ACHN (cell line): ENCODE measurements at regions not wholly inside any gene's neighbourhood (a gene's known extent, or its start where the extent isn't known, plus 50 kb on each side); places are given as distances from the start of the nearest gene placed in this dataset.

ENCODE experiments used
- DNase-seq: peaks from one replicate; pipeline ENCODE4 v3.0.0-alpha.2; 2015
- in situ Hi-C: cut with HindIII; loops from 2 replicates; pipeline ENCODE4 v1.10.0; 2017; ENCODE audit warnings: low sequenced_read_pairs, low pct_ligation_motif_present, low pct_unique_long_range_greater_than_20kb

DNA sequence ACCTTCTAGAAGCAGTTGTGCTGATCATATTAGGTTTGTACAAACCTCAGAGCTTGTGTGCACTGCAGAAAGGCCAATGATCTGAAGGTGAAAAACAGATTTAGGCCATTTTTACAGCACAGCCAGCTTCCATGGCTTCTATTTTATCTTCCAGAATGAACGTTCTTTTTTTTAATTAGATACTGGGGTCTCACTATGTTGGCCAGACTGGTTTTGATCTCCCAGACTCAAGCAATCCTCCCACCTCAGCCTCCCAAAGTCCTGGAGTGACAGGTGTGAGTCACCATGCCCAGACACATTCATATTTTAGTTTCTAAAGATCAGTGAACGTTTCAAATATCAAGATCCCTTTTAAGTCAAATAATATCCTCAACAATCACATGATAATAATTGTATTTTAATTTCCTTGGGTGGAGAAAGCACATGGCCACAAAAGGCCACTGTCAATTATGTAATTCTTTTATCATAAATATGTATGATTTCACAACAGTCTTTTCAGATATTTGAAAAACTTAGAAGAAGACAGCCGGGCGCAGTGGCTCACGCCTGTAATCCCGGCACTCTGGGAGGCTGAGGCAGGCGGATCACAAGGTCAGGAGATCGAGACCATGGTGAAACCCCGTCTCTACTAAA is 326.7 kb upstream of the JARID2 start:
- DNase-seq = no peak
- in situ Hi-C loops = no loop called here

DNA sequence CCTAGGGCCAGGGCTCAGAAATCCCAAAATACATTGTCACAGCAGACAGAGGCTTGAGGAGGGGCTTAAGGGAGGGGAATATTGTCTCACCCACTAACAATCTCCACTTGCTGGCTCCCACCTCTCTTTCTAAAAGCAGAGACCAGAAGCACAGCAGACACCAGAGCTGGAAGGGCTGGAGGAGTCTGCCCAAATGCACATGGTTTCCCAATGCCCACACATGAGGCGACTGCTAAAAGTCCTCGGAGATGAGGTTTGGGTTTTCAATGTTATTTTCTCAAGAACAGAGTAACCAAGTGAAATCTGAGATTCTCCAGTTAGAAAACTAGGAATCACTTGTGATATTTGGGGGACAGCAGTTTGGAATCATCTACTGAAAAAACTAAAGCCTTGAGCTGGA is 325.6 kb upstream of the JARID2 start:
- in situ Hi-C loops = no loop called here
- no peak for DNase-seq

DNA sequence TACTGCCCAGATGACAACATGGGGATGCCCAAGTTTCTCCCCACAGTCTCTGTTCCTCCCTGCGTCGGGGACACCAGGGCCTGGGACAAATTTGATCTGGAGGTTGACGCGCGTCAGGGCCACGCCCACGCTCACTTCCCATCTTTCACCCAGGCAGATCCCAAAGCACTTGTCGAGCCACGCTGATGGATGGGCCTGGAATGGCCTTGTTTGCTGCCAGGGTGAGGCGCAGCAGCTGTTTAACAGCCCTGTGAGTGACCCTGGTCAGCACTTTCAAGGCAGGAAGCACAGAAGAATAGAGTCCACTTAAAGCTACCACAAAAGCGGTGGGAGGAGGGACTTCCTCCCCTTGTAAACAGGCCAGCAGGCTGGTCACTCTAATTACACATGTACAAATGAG is 324.7 kb upstream of the JARID2 start:
- no peak for DNase-seq
- in situ Hi-C loops = no loop called here

DNA sequence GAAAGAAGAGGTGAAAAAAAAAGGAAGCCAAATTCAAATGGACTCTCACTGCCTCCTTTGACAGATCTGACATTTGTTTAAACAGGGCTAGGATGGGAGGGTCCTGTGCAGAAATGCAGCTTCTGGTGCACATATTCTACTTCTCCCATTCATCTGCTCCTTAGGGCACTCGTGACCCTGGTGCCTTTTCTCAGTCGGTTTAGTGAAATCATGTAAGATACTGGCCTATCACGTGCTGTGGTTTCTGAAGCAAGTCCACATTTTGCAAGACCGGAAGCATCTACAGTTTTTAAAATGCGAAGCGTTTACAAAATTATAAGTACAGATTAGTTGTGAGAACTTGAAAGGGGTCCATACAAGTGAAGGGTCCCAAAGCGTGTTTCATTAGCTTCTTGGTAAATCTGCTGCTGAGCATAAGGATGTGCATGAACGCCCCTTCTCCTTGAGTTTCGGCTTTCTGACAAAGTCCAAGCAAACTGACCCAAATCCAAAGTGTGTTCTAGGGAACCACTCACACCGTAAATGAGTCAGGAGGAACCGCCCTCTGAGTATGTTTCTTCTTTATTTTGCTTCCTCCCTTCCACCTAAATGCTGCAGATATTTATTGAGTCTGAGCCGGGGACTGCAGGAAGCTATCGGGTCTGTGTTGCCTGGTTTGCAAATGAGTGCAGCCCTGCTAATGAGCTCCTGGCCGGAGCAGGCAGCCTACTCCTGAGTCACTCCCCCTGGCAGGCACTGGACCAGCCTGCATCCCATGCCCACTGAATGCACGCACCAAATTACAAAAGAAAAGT is 323.8 kb upstream of the JARID2 start:
- in situ Hi-C loops = no loop called here
- no peak for DNase-seq

DNA sequence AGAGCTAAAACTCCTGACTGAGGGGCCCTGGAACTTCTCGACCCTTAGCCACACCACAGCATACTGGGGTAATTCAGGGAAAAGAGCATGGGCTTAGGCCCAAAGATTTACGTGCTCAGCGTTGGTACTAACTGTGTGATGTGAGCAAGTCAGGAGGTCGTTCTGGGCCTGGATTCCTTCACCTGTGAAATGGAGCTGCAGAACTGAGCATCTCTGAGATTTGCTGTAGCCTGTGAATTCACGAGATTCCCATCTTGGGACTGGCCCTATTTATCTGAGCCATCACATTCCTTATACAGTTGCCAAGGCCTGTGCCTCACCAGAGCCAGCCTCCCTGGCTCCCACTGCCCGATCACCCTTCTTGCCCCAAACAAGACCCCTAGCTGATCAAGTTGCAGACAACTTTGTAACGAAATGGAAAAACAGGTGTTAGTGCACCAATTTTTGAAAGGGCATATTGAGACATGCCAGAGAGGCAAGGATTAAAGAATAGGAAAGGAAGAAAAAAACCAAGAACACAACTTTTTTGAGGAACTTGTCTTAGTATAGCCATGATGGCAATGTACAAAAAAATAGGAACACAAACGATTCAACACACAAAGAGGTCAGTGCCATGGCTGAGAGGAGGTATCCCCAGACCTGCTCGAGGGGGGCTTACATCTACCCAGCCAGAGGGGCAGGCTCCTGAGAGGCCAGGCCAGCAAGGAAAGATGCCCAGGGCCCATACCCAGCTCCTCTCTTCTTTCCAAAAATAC is 323.0 kb upstream of the JARID2 start:
- DNase-seq = no peak
- in situ Hi-C loops = no loop called here

DNA sequence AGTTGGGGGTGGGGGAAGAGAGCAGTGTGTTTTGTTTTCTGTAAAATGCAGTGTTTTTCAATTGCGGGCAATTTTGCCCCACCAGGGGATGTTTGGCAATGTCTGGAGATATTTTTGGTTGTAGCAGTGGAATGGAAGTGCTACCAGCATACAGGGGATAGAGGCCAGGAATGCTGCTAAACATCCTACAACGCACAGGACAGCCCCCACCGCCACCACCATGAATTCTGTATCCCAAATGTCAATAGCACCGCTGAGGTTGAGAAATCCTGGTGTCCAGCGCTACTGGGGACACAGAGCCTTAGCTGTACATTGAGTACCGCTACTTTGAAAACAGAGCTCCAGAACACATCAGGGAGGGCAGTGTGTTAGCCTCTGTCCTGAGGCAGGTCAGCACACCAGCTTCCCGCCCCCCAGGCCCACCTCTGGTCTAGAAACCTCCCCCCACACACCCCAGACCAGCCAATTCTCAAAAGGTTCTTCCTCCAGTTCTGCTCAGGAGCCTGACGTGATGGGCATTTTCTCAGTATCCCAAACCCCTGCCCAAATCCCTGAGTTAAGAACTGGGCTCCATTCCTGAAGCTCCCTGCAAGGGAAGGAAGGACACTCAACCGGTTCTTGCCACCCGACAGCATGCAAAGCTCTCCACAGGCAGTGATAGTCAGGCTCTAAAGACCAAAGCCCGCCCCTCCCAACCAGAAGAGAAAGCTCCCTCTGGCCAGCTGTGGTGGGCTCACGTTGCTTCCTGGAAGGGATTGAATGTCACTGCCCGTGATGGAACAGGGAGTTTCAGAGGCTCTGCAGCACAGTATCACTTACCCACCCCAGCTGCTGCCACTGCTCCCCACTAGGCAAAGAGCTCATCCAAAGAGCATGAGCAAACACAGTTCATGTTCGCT is 321.5 kb upstream of the JARID2 start:
- in situ Hi-C loops = no loop called here
- no peak for DNase-seq

DNA sequence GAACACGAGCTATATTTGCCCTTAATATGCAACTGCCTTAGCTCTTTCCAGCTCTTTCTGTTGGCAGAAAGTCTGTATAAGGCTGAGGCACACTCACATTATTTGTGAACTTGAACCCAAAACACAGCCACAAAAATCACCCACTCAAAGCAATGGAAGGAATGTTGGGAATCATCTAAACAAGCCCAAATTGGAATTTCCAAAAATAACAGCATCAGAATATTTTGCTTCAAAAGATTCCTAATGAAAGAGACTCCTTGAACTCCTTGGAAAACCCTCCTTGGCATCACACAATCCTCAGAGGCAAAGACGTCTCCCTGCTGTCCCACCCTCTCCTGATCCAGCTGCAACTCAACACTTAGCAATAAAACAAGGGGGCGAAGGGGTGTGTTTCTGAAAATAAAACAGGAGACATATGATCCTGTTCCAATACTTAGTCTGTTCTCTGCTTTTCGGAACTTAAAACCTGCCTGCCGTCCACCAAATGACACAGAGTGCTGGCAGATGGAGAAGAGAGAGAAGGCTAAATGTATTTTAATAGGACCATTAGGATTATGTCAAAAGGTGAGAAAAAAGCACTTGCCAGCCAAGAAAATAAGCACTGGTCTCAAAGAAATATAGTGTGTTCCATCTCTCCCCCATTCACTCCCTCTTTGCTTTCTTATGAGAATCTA is 320.7 kb upstream of the JARID2 start:
- in situ Hi-C loops = no loop called here
- no peak for DNase-seq

DNA sequence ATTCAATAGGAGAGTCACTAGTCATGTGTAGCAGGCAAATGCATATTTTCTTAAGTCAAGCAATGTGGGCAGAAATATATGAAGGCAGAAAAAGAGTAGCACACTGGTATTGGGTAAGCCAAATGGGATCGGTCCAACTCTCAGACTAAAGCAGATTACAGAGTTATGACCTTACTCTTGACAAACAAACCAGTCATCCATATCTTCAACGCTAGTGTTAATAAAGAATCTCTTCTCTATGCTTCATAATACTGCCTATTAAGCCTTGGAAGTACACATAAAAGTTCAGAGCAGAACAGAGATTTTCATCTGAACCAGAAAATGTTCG is 320.2 kb upstream of the JARID2 start:
- in situ Hi-C loops = no loop called here
- no peak for DNase-seq

DNA sequence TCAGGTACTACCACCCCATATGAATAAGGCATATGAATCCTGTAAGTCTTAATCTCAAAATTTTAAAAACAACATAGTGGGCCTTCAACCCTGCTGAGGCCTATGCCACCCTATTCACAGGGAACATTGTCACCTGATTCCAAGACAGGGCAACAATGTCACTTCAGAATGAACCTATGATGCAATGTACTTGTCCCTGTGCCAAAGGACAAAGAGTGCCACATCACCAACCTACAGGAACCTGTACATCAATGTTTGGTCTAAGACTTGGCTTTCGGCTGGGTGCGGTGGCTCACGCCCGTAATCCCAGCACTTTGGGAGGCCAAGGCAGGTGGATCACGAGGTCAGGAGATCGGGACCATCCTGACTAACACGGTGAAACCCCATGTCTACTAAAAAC is 318.5 kb upstream of the JARID2 start:
- DNase-seq = no peak

DNA sequence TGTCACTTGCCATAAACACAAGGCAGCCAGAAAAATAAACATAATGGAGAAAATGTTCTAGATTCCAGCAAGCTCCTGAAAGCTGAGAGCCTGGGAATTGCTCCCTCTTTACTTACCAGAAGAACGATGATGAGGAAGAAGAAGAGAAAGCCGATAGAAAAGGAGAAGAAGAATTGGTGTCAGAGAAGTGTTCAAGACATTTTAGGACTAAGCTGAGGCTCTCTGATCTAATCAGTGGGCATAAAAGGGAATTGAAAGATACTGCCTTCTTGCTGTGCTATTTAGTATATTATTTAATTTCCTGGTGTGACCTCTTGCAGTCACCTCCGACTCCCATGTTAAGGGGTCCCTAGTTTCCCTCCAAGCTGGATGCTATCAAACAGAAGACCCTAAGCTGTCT is 316.6 kb upstream of the JARID2 start:
- DNase-seq = no peak
- in situ Hi-C loops = no loop called here

More for the DNA sequence above, 318.5 kb upstream of the JARID2 start:
- in situ Hi-C loops = no loop called here

DNA sequence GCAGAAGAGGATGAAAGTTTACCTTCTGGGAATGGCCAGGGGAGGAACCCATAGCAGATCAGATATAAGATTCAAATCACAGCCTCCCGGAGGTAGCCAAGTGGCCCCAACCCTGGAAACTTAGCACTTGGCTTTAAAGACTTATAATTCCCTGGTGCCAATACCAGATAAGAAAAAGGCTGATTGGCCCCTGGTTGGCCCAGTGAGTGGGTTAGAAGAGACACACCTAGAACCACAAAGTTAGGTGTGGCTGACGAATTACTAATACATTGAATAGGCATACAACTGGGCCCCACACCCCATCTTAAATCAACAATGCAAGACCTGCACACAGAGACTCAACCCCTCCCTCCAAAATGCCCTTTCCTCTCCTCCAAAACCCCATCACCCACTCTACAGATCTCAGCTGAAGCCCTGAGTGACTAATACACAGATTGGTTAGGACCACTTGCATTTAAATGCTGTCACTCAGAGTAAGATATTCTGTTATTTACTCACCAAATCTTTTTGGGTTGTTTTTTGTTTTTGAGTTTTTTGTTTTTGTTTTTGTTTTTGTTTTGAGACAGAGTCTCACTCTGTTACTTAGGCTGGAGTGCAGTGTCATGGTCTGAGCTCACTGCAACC is 315.4 kb upstream of the JARID2 start:
- in situ Hi-C loops = no loop called here
- no peak for DNase-seq

DNA sequence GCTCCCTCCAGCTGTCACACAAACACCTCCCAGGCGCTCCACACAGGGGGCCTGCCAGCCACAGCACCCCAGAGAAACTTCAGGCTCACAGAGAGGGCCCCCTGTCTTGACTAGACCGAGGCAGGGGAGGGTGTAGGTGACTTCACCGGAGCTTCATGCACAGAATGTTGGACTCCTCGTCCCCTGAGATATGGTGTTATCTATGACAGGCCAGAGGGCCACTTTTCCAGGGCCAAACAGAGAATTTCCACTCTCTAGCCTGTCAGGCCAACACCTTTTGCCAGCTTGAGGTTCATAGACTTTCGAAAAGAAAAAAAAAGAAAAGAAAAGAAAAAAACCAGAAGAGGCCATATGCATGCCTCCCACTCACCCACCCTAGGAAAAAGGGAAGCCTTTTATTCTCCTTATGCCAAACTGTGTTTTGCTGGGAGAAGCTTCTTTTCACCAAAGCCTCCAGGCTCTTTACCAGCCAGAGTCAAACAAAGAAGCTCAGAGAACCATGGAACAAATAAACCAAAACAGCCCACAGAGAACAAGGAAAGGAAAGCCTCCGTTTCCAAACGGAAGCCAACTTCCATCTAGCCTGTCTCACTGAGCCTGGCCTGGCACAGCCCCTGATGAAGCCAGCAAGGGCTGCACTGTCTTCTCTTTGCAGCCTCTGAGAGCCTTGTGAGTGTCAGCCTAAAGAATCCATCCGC is 313.2 kb upstream of the JARID2 start:
- no peak for DNase-seq
- in situ Hi-C loops = no loop called here

DNA sequence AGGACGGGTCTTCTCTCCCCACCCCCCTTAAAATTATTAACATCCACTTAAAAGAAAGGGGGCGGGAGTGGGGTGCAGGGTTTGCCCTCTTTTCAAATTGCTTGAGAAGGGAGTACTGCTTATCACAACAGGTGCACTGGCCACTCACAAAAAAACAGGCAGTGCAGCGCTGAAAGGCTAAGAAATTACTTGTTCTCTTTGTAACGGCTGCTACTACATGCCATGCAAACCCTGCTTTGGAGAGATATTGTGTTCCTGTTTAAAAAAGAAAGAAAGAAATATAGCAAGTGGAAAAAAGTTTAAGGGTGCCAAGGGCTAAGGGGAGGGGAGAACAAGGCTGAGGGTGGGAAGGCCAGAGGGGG is 312.7 kb upstream of the JARID2 start:
- no peak for DNase-seq

DNA sequence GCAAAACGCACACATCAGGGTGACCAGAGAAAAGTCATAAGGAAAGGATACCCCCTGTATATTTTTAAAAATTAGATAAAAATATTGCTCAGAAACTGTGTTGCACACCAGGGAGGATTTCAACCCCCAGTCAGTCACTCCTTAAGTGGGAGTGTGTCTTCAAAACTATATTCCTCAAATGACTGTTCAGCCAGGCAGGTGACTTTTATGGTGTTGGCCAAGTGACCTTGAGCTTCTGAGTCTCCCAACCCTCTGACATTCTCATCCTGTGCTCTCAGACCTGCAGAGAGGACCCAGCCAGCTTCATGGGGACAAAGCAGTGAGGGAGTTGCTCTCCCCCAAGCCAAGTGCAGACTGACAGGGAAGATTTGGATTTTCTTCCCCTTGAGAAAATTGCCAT is 311.9 kb upstream of the JARID2 start:
- no peak for DNase-seq
- in situ Hi-C loops = no loop called here

More for the DNA sequence above, 312.7 kb upstream of the JARID2 start:
- in situ Hi-C loops = no loop called here

DNA sequence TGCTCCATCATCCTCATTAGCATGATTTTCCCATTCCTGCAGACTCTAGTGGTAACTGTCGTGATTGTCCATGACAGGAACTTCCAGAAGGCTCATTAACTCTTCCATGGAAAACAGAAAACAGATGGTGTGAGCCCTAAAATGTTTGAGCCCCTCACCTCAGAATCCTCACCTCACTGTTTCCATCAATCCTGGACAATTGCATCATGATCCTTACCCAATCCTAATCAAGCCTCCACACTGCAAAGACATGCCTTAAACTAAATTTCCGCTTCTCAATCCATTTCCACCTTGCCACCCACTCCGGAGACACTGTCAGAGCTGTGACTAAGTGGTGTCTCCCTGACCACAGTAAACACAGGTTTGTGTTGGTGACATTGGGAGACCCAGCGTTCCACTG is 311.0 kb upstream of the JARID2 start:
- no peak for DNase-seq
- in situ Hi-C loops = no loop called here

DNA sequence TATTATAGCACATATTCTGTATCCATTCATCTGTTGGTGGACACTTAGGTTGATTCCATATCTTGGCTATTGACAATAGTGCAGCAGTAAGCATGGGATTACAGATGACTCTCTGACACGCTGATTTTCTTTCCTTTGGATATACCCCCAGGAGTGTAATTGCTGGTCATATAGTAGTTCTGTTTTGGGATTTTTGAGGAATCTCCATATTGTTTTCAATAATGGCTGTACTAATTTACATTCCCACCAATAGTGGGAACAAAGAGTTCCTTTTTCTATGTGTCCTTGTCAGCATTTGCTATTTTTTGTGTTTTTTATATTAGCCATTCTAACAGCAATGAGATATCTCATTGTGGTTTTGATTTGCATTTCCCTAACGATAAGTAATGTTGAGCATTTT is 309.0 kb upstream of the JARID2 start:
- in situ Hi-C loops = no loop called here
- DNase-seq = no peak

DNA sequence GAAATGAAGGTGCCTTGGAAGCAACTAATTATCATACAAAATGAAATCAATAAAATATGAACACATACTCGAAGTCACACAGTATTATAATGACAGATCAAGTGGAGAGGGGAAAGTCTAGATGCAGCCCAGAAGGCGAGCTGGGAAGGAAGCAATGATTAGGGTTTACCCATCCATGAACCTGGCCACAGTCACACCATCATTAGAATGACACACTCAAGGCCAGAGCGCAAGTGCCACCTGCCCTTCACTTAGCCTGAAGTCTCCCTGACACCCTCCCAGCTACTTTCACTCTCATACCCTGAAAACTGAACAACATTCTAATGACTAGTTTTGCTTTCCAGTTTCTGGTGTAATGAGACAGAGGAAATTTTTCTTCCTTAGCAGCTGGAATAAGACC is 302.8 kb upstream of the JARID2 start:
- DNase-seq = no peak
- in situ Hi-C loops = no loop called here

DNA sequence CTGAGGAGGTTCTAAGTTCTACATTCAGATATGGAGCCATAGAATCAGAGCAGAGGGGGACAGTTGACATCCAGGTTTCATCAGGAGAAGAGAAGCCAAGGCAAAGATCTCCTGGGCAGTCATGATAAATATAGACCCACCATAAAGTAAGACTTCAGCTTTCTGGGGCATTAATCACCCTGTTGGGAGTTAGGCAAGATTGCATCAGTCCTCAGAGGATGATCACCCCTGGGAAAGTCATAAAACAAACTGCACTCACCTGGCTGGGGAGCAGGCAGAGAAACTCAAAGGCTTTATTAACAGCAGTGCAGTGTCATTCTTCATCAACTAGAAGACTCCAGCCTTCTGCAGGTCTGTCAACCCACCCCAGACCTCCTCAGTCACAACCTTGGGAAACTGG is 301.3 kb upstream of the JARID2 start:
- in situ Hi-C loops = no loop called here
- DNase-seq = no peak
